ENCODE measurements at regions not wholly inside any gene's neighbourhood (a gene's known extent, or its start where the extent isn't known, plus 50 kb on each side); places are given as distances from the start of the nearest gene placed in this dataset.
A peak's percentile ranks its signal among the peaks of the same experiment; 100 is the strongest.
"Not testable (repeated sequence)": the region's sequence is repeated elsewhere in the genome, so short reads cannot be mapped to it uniquely, and the experiment has no call there.

DNA sequence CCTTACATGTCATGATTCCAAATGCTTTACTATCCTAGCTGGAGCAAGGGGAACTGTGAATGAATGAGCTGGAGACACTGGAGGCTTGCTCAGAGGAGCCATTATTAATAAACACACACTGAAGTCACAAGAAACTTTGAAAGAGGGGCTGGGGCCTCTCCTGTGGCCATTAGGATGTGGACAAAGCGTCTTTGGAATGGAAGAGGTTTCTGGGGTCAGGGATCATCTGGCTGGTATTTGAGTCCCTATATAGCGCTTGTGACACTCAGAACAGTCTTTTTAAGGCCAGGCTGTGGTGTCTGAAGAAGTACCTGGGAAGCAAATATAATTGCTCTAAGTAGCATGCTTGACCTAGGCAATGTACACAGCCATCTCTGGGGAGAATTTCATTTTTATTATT, 193.0 kb downstream of the JCAD start:
- TF ChIP-seq, protein P1, sequence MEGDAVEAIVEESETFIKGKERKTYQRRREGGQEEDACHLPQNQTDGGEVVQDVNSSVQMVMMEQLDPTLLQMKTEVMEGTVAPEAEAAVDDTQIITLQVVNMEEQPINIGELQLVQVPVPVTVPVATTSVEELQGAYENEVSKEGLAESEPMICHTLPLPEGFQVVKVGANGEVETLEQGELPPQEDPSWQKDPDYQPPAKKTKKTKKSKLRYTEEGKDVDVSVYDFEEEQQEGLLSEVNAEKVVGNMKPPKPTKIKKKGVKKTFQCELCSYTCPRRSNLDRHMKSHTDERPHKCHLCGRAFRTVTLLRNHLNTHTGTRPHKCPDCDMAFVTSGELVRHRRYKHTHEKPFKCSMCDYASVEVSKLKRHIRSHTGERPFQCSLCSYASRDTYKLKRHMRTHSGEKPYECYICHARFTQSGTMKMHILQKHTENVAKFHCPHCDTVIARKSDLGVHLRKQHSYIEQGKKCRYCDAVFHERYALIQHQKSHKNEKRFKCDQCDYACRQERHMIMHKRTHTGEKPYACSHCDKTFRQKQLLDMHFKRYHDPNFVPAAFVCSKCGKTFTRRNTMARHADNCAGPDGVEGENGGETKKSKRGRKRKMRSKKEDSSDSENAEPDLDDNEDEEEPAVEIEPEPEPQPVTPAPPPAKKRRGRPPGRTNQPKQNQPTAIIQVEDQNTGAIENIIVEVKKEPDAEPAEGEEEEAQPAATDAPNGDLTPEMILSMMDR (IDR thresholded peaks at IDR 0.05; ENCODE audit: low read depth, low read length, missing control alignments) = no peak
- Histone ChIP-seq H3K36me3 (replicated peaks) (no peaks in the 10 kb centered on the region), H3K27me3 (replicated peaks) (no peaks in the 10 kb centered on the region), H3K4me3 (ENCODE audit: low read depth, low read length) (no peak overlapping the region), H3K27ac (no peak overlapping the region)
- in situ Hi-C loops (cut with HindIII; ENCODE audit: low pct_ligation_motif_present, low sequenced_read_pairs) = no loop called here
- DNase-seq = no peak

- TF ChIP-seq, protein P1 (IDR thresholded peaks at IDR 0.05; ENCODE audit: low read depth, low read length, missing control alignments) = no peak
- Histone ChIP-seq H3K4me3 (ENCODE audit: low read depth, low read length) (no peak overlapping the region), H3K27ac (no peak overlapping the region), H3K27me3 (replicated peaks) (no peaks in the 10 kb centered on the region), H3K36me3 (replicated peaks) (no peaks in the 10 kb centered on the region)
- DNase-seq = no peak
- in situ Hi-C loops (cut with HindIII; ENCODE audit: low pct_ligation_motif_present, low sequenced_read_pairs) = no loop called here
These were observed 193.6 kb downstream of the JCAD start for GRCh38 chr10:29865700-29866355.

- in situ Hi-C loops (cut with HindIII; ENCODE audit: low pct_ligation_motif_present, low sequenced_read_pairs) = no loop called here
- Histone ChIP-seq H3K36me3 (replicated peaks) (no peaks in the 10 kb centered on the region), H3K27me3 (replicated peaks) (no peaks in the 10 kb centered on the region), H3K4me3 (ENCODE audit: low read depth, low read length) (no peak overlapping the region), H3K27ac (no peak overlapping the region)
- TF ChIP-seq, protein P1 (IDR thresholded peaks at IDR 0.05; ENCODE audit: low read depth, low read length, missing control alignments) = no peak
- peak; percentile 52 for DNase-seq
These were observed 196.3 kb downstream of the JCAD start for GRCh38 chr10:29862923-29863614.

GRCh38 chr10:29861811-29862505, 197.4 kb downstream of the JCAD start:
- no peak overlapping the region for H3K4me3 ChIP-seq (ENCODE audit: low read depth, low read length)
- in situ Hi-C loops (cut with HindIII; ENCODE audit: low pct_ligation_motif_present, low sequenced_read_pairs) = no loop called here
- H3K27ac ChIP-seq = no peak overlapping the region
- no peaks in the 10 kb centered on the region for H3K27me3 ChIP-seq (replicated peaks)
- TF ChIP-seq, protein P1 (IDR thresholded peaks at IDR 0.05; ENCODE audit: low read depth, low read length, missing control alignments) = no peak
- DNase-seq = no peak
- H3K36me3 ChIP-seq (replicated peaks) = no peaks in the 10 kb centered on the region

GRCh38 chr10:29861231-29861630, 198.2 kb downstream of the JCAD start:
- in situ Hi-C loops (cut with HindIII; ENCODE audit: low pct_ligation_motif_present, low sequenced_read_pairs); H3K27me3 ChIP-seq (replicated peaks); H3K36me3 ChIP-seq (replicated peaks); DNase-seq; H3K4me3 ChIP-seq (ENCODE audit: low read depth, low read length); H3K27ac ChIP-seq: not testable (repeated sequence)

DNA sequence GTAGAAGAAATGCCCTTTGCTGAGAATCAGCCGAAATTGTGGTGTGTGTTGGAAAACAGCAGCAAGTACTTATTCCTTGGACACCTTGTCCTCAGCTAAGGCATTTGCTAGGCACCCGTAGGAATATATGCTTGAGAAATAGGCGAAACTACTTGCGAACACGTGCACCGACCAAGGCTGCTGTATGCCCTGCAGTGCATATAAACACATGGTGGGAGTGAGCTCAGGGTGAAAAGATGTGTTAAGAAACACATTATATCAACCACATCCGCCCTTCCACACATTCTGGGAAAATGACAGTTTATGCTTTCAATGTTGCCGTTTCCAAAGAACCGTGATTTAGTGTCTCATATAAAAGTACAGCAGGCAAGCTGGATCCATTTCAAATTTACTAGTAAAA, 199.2 kb downstream of the JCAD start:
- H3K4me3 ChIP-seq (ENCODE audit: low read depth, low read length) = no peak overlapping the region
- TF ChIP-seq, protein P1 (IDR thresholded peaks at IDR 0.05; ENCODE audit: low read depth, low read length, missing control alignments) = no peak
- H3K27me3 ChIP-seq (replicated peaks) = no peaks in the 10 kb centered on the region
- H3K36me3 ChIP-seq (replicated peaks) = no peaks in the 10 kb centered on the region
- in situ Hi-C loops (cut with HindIII; ENCODE audit: low pct_ligation_motif_present, low sequenced_read_pairs) = no loop called here
- H3K27ac ChIP-seq = no peak overlapping the region
- peak; percentile 25 for DNase-seq
